WTC11 (cell line): ENCODE measurements at regions not wholly inside any gene's neighbourhood (a gene's known extent, or its start where the extent isn't known, plus 50 kb on each side); places are given as distances from the start of the nearest gene placed in this dataset.

ENCODE experiments used
- ATAC-seq: fragments of 200-7000 bp; cut with Tn5 transposase; 2 replicates; pipeline ENCODE4 v1.10.0; 2021; ENCODE audit warnings: mild to moderate bottlenecking, moderate library complexity
- CTCF ChIA-PET: fragments of 300-600 bp; sonication (Branson Sonifier 250); formaldehyde crosslinking; loops from one replicate; lab custom pipeline; 2021; ENCODE audit warnings: antibody characterized with exemption; lab: Charles Lee
- POLR2A ChIA-PET: fragments of 350-600 bp; sonication (Branson Sonifier 250); formaldehyde crosslinking; loops from one replicate; lab custom pipeline; 2021; ENCODE audit warnings: antibody characterized with exemption; lab: Charles Lee
- DNase-seq: peaks from one replicate; pipeline ENCODE4 v3.0.0; 2021; ENCODE audit warnings: low spot score
- H3K27ac Mint-ChIP-seq: 2 replicates; pipeline ENCODE4 v1.8.0; 2021; ENCODE audit warnings: mixed read lengths
- H3K27me3 Mint-ChIP-seq: 2 replicates; pipeline ENCODE4 v1.8.0; 2021; ENCODE audit warnings: low read depth, mild to moderate bottlenecking, moderate library complexity, mixed read lengths
- H3K36me3 Mint-ChIP-seq: 2 replicates; pipeline ENCODE4 v1.8.0; 2021; ENCODE audit warnings: mixed read lengths
- H3K4me1 Mint-ChIP-seq: 2 replicates; pipeline ENCODE4 v1.8.0; 2022; ENCODE audit warnings: mixed read lengths
- H3K4me3 Mint-ChIP-seq: 2 replicates; pipeline ENCODE4 v1.8.0; 2021; ENCODE audit warnings: mild to moderate bottlenecking, moderate library complexity, mixed read lengths
- H3K9me3 Mint-ChIP-seq: 2 replicates; pipeline ENCODE4 v1.8.0; 2021; ENCODE audit warnings: mixed read lengths
- CBFB ChIP-seq: sonication (generic); formaldehyde crosslinking; IDR thresholded peaks from 2 replicates; pipeline ENCODE4 v1.8.1; 2022; ENCODE audit warnings: mild to moderate bottlenecking, low read depth, missing genetic modification reagents
- EMX1 ChIP-seq: fragments of 250-450 bp; sonication (Bioruptor Pico); IDR thresholded peaks from 2 replicates; pipeline ENCODE4 v1.8.0; 2021; ENCODE audit warnings: mild to moderate bottlenecking
- ESRRA ChIP-seq: sonication (generic); formaldehyde crosslinking; IDR thresholded peaks from 2 replicates; pipeline ENCODE4 v1.8.1; 2022; ENCODE audit warnings: mild to moderate bottlenecking, missing genetic modification reagents, borderline replicate concordance
- JUN ChIP-seq: sonication (generic); formaldehyde crosslinking; IDR thresholded peaks from 2 replicates; pipeline ENCODE4 v1.8.0; 2023; ENCODE audit warnings: mild to moderate bottlenecking, missing genetic modification reagents
- MXD4 ChIP-seq: fragments of 250-450 bp; sonication (Bioruptor Pico); IDR thresholded peaks from 2 replicates; pipeline ENCODE4 v1.8.0; 2021; ENCODE audit warnings: mild to moderate bottlenecking, moderate library complexity, borderline replicate concordance
- NR2C2 ChIP-seq: sonication (generic); formaldehyde crosslinking; IDR thresholded peaks from 2 replicates; pipeline ENCODE4 v1.8.0; 2022; ENCODE audit warnings: mild to moderate bottlenecking, missing genetic modification reagents
- OVOL2 ChIP-seq: fragments of 250-450 bp; sonication (Bioruptor Pico); IDR thresholded peaks from 2 replicates; pipeline ENCODE4 v1.9.0; 2021; ENCODE audit warnings: mild to moderate bottlenecking, borderline replicate concordance
- PRRX2 ChIP-seq: fragments of 250-450 bp; sonication (Bioruptor Pico); IDR thresholded peaks from 2 replicates; pipeline ENCODE4 v1.8.0; 2021; ENCODE audit warnings: mild to moderate bottlenecking
- ZNF121 ChIP-seq: sonication (generic); formaldehyde crosslinking; IDR thresholded peaks from 2 replicates; pipeline ENCODE4 v1.8.0; 2023; ENCODE audit warnings: missing genetic modification reagents
- ZNF138 ChIP-seq: sonication (generic); formaldehyde crosslinking; conservative IDR thresholded peaks from 2 replicates; pipeline ENCODE4 v1.8.1; 2022; ENCODE audit warnings: mild to moderate bottlenecking, moderate library complexity, missing genetic modification reagents
- ZNF232 ChIP-seq: sonication (generic); formaldehyde crosslinking; IDR thresholded peaks from 2 replicates; pipeline ENCODE4 v1.8.0; 2022; ENCODE audit warnings: mild to moderate bottlenecking, missing genetic modification reagents
- TF ChIP-seq, protein P1 (sequence below): sonication (generic); formaldehyde crosslinking; IDR thresholded peaks from 2 replicates; pipeline ENCODE4 v1.8.1; 2023; ENCODE audit warnings: mild to moderate bottlenecking, missing genetic modification reagents
- TF ChIP-seq, protein P2 (sequence below): sonication (generic); formaldehyde crosslinking; IDR thresholded peaks from 2 replicates; pipeline ENCODE4 v1.8.0; 2022; ENCODE audit warnings: mild to moderate bottlenecking, missing genetic modification reagents
- TF ChIP-seq, protein P3 (sequence below): sonication (generic); formaldehyde crosslinking; IDR thresholded peaks from 2 replicates; pipeline ENCODE4 v1.8.0; 2023; ENCODE audit warnings: missing genetic modification reagents
- TF ChIP-seq, protein P4 (sequence below): sonication (generic); formaldehyde crosslinking; IDR thresholded peaks from 2 replicates; pipeline ENCODE4 v1.8.0; 2023; ENCODE audit warnings: mild to moderate bottlenecking, missing genetic modification reagents
- TF ChIP-seq, protein P5 (sequence below): fragments of 250-450 bp; sonication (Bioruptor Pico); IDR thresholded peaks from 2 replicates; pipeline ENCODE4 v1.9.0; 2021; ENCODE audit warnings: mild to moderate bottlenecking
- TF ChIP-seq, protein P6 (sequence below): fragments of 250-450 bp; sonication (Bioruptor Pico); IDR thresholded peaks from 2 replicates; pipeline ENCODE4 v1.9.0; 2021; ENCODE audit warnings: moderate library complexity, mild to moderate bottlenecking, inconsistent platforms, borderline replicate concordance
- TF ChIP-seq, protein P7 (sequence below): sonication (generic); formaldehyde crosslinking; IDR thresholded peaks from 2 replicates; pipeline ENCODE4 v1.8.0; 2022; ENCODE audit warnings: missing genetic modification reagents
- TF ChIP-seq, protein P8 (sequence below): sonication (generic); formaldehyde crosslinking; IDR thresholded peaks from 2 replicates; pipeline ENCODE4 v1.8.1; 2023; ENCODE audit warnings: mild to moderate bottlenecking, missing genetic modification reagents

DNA sequence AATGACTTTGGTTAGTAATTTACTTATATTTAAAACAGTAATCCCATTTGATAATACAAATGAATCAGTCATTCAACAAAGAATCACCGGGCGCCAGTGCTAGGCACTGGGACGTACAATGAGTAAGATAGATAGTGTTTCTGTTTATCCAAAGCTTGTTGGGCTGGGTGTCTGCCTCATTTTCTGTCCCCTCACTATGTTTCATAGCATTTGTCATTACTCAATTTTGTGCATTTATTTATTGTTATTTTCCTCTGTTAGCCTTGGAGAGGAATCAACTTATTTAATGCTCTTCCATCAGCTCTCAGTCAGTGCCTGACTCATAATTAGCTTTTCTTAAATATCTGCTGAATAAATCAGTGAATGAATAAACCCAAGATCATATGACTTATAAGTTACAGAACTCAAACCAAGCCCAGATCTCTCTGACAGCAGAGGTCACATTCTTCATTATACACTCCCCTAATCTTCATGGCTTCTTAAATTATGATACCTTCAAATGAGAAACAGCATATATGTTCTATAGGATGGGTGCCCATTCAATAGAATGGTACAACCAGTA lies 86.2 kb downstream of the TSPAN8 start:
- Mint-ChIP-seq H3K4me3 (no peak overlapping the region), H3K4me1 (peaks cover 6% of the 10 kb centered on the region), H3K9me3 (peaks cover 4% of the 10 kb centered on the region), H3K27ac (no peak overlapping the region), H3K36me3 (peaks cover 3% of the 10 kb centered on the region), H3K27me3 (no peaks in the 10 kb centered on the region)
- ChIA-PET POLR2A (no interaction called here), CTCF (no interaction called here)
- no peak for TF ChIP-seq OVOL2
- TF ChIP-seq, protein P1, sequence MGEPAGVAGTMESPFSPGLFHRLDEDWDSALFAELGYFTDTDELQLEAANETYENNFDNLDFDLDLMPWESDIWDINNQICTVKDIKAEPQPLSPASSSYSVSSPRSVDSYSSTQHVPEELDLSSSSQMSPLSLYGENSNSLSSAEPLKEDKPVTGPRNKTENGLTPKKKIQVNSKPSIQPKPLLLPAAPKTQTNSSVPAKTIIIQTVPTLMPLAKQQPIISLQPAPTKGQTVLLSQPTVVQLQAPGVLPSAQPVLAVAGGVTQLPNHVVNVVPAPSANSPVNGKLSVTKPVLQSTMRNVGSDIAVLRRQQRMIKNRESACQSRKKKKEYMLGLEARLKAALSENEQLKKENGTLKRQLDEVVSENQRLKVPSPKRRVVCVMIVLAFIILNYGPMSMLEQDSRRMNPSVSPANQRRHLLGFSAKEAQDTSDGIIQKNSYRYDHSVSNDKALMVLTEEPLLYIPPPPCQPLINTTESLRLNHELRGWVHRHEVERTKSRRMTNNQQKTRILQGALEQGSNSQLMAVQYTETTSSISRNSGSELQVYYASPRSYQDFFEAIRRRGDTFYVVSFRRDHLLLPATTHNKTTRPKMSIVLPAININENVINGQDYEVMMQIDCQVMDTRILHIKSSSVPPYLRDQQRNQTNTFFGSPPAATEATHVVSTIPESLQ (CRISPR knock-in tag), result no peak
- no peak for TF ChIP-seq CBFB
- TF ChIP-seq, protein P2, sequence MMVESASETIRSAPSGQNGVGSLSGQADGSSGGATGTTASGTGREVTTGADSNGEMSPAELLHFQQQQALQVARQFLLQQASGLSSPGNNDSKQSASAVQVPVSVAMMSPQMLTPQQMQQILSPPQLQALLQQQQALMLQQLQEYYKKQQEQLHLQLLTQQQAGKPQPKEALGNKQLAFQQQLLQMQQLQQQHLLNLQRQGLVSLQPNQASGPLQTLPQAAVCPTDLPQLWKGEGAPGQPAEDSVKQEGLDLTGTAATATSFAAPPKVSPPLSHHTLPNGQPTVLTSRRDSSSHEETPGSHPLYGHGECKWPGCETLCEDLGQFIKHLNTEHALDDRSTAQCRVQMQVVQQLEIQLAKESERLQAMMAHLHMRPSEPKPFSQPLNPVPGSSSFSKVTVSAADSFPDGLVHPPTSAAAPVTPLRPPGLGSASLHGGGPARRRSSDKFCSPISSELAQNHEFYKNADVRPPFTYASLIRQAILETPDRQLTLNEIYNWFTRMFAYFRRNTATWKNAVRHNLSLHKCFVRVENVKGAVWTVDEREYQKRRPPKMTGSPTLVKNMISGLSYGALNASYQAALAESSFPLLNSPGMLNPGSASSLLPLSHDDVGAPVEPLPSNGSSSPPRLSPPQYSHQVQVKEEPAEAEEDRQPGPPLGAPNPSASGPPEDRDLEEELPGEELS (CRISPR knock-in tag), result no peak
- TF ChIP-seq, protein P3, sequence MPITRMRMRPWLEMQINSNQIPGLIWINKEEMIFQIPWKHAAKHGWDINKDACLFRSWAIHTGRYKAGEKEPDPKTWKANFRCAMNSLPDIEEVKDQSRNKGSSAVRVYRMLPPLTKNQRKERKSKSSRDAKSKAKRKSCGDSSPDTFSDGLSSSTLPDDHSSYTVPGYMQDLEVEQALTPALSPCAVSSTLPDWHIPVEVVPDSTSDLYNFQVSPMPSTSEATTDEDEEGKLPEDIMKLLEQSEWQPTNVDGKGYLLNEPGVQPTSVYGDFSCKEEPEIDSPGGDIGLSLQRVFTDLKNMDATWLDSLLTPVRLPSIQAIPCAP (CRISPR knock-in tag), result no peak
- TF ChIP-seq, protein P4, sequence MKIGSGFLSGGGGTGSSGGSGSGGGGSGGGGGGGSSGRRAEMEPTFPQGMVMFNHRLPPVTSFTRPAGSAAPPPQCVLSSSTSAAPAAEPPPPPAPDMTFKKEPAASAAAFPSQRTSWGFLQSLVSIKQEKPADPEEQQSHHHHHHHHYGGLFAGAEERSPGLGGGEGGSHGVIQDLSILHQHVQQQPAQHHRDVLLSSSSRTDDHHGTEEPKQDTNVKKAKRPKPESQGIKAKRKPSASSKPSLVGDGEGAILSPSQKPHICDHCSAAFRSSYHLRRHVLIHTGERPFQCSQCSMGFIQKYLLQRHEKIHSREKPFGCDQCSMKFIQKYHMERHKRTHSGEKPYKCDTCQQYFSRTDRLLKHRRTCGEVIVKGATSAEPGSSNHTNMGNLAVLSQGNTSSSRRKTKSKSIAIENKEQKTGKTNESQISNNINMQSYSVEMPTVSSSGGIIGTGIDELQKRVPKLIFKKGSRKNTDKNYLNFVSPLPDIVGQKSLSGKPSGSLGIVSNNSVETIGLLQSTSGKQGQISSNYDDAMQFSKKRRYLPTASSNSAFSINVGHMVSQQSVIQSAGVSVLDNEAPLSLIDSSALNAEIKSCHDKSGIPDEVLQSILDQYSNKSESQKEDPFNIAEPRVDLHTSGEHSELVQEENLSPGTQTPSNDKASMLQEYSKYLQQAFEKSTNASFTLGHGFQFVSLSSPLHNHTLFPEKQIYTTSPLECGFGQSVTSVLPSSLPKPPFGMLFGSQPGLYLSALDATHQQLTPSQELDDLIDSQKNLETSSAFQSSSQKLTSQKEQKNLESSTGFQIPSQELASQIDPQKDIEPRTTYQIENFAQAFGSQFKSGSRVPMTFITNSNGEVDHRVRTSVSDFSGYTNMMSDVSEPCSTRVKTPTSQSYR (CRISPR knock-in tag), result no peak
- TF ChIP-seq, protein P5, sequence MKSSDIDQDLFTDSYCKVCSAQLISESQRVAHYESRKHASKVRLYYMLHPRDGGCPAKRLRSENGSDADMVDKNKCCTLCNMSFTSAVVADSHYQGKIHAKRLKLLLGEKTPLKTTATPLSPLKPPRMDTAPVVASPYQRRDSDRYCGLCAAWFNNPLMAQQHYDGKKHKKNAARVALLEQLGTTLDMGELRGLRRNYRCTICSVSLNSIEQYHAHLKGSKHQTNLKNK (CRISPR knock-in tag), result no peak
- no peak for TF ChIP-seq MXD4
- TF ChIP-seq PRRX2 (CRISPR knock-in tag), result no peak
- TF ChIP-seq NR2C2 (CRISPR knock-in tag), result no peak
- ATAC-seq, result no peak
- DNase-seq, result no peak

DNA sequence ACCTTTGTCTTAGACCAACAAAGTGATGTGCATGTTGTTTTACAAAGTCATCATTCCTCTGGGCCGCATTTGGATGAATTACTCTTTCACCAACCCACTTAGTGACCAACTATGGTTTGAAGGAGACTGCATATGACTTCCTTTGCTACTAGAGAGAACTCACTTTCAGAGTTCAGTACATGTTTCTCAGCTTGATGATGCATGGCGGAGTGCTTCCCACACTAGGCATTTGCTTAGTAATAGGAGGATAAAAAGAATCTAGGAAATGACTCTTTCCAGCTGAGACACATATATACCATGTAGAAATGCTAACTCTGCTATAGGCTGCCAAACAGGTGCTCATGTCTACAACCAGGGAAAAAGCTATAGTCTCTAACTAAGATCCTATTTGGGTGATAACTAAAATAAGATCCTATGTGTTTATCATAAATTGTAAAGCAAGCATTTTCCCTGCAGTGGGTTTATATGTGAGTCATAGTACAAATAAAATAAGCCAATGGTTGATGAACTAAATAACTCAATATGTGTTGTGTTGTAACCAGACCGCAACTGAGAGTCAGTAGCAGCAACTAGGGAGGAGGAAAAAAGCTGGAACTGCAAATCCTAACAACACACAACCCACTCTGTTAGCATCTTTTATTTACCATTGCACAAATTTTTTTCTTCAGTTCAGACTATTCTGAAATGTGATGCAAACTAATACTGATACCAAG lies 87.2 kb downstream of the TSPAN8 start:
- ChIA-PET POLR2A (no interaction called here), CTCF (no interaction called here)
- Mint-ChIP-seq H3K4me3 (no peak overlapping the region), H3K27ac (no peak overlapping the region), H3K27me3 (no peaks in the 10 kb centered on the region), H3K4me1 (peaks cover 4% of the 10 kb centered on the region), H3K9me3 (peaks cover 4% of the 10 kb centered on the region), H3K36me3 (peaks cover 3% of the 10 kb centered on the region)
- DNase-seq (no peak), ATAC-seq (no peak)
- TF ChIP-seq ZNF121 (CRISPR knock-in tag), result no peak
- TF ChIP-seq ZNF232, result no peak
- TF ChIP-seq EMX1 (CRISPR knock-in tag), result no peak
- TF ChIP-seq, protein P6, sequence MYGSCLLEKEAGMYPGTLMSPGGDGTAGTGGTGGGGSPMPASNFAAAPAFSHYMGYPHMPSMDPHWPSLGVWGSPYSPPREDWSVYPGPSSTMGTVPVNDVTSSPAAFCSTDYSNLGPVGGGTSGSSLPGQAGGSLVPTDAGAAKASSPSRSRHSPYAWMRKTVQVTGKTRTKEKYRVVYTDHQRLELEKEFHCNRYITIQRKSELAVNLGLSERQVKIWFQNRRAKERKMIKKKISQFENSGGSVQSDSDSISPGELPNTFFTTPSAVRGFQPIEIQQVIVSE (CRISPR knock-in tag), result no peak
- TF ChIP-seq JUN, result no peak
- no peak for TF ChIP-seq ESRRA (CRISPR knock-in tag)
- TF ChIP-seq, protein P7, sequence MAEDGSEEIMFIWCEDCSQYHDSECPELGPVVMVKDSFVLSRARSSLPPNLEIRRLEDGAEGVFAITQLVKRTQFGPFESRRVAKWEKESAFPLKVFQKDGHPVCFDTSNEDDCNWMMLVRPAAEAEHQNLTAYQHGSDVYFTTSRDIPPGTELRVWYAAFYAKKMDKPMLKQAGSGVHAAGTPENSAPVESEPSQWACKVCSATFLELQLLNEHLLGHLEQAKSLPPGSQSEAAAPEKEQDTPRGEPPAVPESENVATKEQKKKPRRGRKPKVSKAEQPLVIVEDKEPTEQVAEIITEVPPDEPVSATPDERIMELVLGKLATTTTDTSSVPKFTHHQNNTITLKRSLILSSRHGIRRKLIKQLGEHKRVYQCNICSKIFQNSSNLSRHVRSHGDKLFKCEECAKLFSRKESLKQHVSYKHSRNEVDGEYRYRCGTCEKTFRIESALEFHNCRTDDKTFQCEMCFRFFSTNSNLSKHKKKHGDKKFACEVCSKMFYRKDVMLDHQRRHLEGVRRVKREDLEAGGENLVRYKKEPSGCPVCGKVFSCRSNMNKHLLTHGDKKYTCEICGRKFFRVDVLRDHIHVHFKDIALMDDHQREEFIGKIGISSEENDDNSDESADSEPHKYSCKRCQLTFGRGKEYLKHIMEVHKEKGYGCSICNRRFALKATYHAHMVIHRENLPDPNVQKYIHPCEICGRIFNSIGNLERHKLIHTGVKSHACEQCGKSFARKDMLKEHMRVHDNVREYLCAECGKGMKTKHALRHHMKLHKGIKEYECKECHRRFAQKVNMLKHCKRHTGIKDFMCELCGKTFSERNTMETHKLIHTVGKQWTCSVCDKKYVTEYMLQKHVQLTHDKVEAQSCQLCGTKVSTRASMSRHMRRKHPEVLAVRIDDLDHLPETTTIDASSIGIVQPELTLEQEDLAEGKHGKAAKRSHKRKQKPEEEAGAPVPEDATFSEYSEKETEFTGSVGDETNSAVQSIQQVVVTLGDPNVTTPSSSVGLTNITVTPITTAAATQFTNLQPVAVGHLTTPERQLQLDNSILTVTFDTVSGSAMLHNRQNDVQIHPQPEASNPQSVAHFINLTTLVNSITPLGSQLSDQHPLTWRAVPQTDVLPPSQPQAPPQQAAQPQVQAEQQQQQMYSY, result no peak
- TF ChIP-seq PRRX2 (CRISPR knock-in tag), result no peak
- TF ChIP-seq, protein P8, sequence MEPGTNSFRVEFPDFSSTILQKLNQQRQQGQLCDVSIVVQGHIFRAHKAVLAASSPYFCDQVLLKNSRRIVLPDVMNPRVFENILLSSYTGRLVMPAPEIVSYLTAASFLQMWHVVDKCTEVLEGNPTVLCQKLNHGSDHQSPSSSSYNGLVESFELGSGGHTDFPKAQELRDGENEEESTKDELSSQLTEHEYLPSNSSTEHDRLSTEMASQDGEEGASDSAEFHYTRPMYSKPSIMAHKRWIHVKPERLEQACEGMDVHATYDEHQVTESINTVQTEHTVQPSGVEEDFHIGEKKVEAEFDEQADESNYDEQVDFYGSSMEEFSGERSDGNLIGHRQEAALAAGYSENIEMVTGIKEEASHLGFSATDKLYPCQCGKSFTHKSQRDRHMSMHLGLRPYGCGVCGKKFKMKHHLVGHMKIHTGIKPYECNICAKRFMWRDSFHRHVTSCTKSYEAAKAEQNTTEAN (CRISPR knock-in tag), result no peak
- no peak for TF ChIP-seq ZNF138 (CRISPR knock-in tag)
- TF ChIP-seq CBFB, result no peak
